ENCODE measurements at regions not wholly inside any gene's neighbourhood (a gene's known extent, or its start where the extent isn't known, plus 50 kb on each side); places are given as distances from the start of the nearest gene placed in this dataset.

DNA sequence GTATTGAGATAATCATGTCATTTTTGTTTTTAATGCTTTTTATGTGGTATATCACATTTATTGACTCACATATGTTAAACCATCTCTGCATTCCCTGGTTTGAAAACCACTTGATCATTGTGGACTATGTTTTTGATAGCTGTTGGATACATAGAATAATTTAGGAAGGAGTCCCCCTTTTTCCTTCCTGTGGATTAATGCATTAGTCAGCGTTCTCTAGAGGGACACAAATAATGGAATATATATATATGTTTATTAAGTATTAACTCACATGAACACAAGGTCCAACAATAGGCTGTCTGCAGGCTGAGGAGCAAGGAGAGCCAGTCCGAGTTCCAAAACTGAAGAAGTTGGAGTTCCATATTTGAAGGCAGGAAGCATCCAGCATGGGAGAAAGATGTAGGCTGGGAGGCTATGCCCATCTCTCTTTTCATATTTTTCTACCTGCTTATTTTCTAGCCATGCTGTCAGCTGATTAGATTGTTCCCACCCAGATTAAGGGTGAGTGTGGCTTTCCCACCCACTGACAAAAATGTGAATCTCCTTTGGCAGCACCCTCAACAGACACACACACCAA is 123.8 kb downstream of the ZNF280B start:
- Histone ChIP-seq H3K36me3 (no peaks in the 10 kb centered on the region), H3K27ac (no peak overlapping the region), H3K4me1 (no peaks in the 10 kb centered on the region), H3K9me3 (no peaks in the 10 kb centered on the region), H3K4me3 (no peak overlapping the region), H3K27me3 (no peaks in the 10 kb centered on the region)
- DNase-seq (no peak), FAIRE-seq (no peak), ATAC-seq (no peak)
- intact Hi-C loops (cut with DNase I) = no loop called here
- TF ChIP-seq, protein P1, sequence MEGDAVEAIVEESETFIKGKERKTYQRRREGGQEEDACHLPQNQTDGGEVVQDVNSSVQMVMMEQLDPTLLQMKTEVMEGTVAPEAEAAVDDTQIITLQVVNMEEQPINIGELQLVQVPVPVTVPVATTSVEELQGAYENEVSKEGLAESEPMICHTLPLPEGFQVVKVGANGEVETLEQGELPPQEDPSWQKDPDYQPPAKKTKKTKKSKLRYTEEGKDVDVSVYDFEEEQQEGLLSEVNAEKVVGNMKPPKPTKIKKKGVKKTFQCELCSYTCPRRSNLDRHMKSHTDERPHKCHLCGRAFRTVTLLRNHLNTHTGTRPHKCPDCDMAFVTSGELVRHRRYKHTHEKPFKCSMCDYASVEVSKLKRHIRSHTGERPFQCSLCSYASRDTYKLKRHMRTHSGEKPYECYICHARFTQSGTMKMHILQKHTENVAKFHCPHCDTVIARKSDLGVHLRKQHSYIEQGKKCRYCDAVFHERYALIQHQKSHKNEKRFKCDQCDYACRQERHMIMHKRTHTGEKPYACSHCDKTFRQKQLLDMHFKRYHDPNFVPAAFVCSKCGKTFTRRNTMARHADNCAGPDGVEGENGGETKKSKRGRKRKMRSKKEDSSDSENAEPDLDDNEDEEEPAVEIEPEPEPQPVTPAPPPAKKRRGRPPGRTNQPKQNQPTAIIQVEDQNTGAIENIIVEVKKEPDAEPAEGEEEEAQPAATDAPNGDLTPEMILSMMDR (IDR thresholded peaks at IDR 0.05) = no peak
- WGBS, 2 donors = 54 to 76% methylated on average over 2 of the region's 2 CpGs

GRCh38 chr22:22386602-22387385 is 121.7 kb downstream of the ZNF280B start:
- no peak for DNase-seq
- 25 to 36% methylated on average over 10 of the region's 10 CpGs for WGBS, 2 donors
- Histone ChIP-seq H3K36me3 (no peaks in the 10 kb centered on the region), H3K9me3 (no peaks in the 10 kb centered on the region), H3K27ac (no peak overlapping the region), H3K27me3 (peaks cover 0 to 7% (median 0%) of the 10 kb centered on the region in 4 donors), H3K4me1 (no peaks in the 10 kb centered on the region), H3K4me3 (no peak overlapping the region)
- FAIRE-seq = no peak
- no peak for ATAC-seq
- intact Hi-C loops (cut with DNase I) = no loop called here
- TF ChIP-seq, protein P1 (IDR thresholded peaks at IDR 0.05) = no peak

- intact Hi-C loops (cut with DNase I) = no loop called here
- peaks cover 0 to 9% (median 0%) of the 10 kb centered on the region in 4 donors for H3K27me3 ChIP-seq
- no peaks in the 10 kb centered on the region for H3K36me3 ChIP-seq
- no peak overlapping the region for H3K4me3 ChIP-seq
- no peak for ATAC-seq
- no peak for DNase-seq
- TF ChIP-seq, protein P1 (IDR thresholded peaks at IDR 0.05) = no peak
- H3K4me1 ChIP-seq = no peaks in the 10 kb centered on the region
- no peak for FAIRE-seq
- WGBS, 2 donors = 0 to 32% methylated on average over 1 of the region's 1 CpG
- H3K9me3 ChIP-seq = no peaks in the 10 kb centered on the region
- no peak overlapping the region for H3K27ac ChIP-seq
These were observed 121.2 kb downstream of the ZNF280B start for GRCh38 chr22:22387386-22387736.

GRCh38 chr22:22388090-22388489 is 120.5 kb downstream of the ZNF280B start:
- TF ChIP-seq, protein P1 (IDR thresholded peaks at IDR 0.05) = no peak
- Histone ChIP-seq H3K27ac (no peak overlapping the region), H3K9me3 (no peaks in the 10 kb centered on the region), H3K27me3 (peaks cover 0 to 11% (median 0%) of the 10 kb centered on the region in 4 donors), H3K4me1 (no peaks in the 10 kb centered on the region), H3K36me3 (no peaks in the 10 kb centered on the region), H3K4me3 (no peak overlapping the region)
- WGBS, 2 donors = 68 to 69% methylated on average over 5 of the region's 5 CpGs
- no peak for DNase-seq
- intact Hi-C loops (cut with DNase I) = no loop called here
- FAIRE-seq = no peak
- no peak for ATAC-seq

DNA sequence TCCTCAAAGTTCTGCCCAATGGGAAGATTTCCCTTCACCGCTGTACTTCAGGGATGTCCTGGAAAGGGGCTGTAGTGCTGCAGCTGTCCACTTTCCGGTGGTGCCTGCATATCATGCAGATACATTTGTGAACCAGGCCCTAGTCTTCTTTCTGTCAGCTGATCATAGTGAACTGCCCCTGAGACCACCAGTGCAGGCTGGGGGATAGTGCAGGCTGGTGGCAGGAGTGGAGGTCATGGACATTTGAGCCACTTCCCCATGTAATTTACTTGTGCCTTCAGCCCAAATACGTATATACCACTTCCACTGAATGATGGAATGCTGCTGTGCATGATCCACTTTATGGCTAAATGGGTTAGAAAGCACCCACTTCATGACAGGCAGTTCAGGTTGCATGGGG is 120.0 kb downstream of the ZNF280B start:
- Histone ChIP-seq H3K27me3 (peaks cover 0 to 11% (median 0%) of the 10 kb centered on the region in 4 donors), H3K36me3 (no peaks in the 10 kb centered on the region), H3K4me3 (no peak overlapping the region), H3K4me1 (no peaks in the 10 kb centered on the region), H3K27ac (no peak overlapping the region), H3K9me3 (no peaks in the 10 kb centered on the region)
- TF ChIP-seq, protein P1 (IDR thresholded peaks at IDR 0.05) = no peak
- 85% methylated on average over 3 of the region's 3 CpGs for WGBS, 2 donors
- intact Hi-C loops (cut with DNase I) = no loop called here
- ATAC-seq (no peak), FAIRE-seq (no peak), DNase-seq (no peak)
